ENCODE measurements at regions not wholly inside any gene's neighbourhood (a gene's known extent, or its start where the extent isn't known, plus 50 kb on each side); places are given as distances from the start of the nearest gene placed in this dataset.

DNA sequence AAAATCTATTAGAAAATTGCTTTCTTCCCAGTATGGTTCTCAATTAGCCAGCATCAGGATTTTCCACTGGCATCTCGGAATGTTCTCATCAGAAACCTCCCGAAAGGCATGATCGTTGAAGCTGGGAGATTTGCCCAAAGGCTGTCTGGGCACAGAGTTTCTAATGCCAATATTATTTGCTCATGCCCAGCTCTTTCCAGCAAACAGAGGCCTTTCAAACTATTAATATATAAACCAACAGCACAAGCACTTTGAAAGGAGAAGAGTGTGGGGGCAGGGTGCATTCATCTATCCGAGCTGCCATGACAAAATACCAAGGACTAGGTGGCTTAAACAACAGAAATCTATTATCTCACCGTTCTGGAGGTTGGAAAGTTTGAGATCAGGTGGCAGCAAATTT, 88.3 kb upstream of the MSX1 start:
- TF ChIP-seq POLR2A (IDR thresholded peaks at IDR 0.05) = no peak
- TF ChIP-seq, protein P1, sequence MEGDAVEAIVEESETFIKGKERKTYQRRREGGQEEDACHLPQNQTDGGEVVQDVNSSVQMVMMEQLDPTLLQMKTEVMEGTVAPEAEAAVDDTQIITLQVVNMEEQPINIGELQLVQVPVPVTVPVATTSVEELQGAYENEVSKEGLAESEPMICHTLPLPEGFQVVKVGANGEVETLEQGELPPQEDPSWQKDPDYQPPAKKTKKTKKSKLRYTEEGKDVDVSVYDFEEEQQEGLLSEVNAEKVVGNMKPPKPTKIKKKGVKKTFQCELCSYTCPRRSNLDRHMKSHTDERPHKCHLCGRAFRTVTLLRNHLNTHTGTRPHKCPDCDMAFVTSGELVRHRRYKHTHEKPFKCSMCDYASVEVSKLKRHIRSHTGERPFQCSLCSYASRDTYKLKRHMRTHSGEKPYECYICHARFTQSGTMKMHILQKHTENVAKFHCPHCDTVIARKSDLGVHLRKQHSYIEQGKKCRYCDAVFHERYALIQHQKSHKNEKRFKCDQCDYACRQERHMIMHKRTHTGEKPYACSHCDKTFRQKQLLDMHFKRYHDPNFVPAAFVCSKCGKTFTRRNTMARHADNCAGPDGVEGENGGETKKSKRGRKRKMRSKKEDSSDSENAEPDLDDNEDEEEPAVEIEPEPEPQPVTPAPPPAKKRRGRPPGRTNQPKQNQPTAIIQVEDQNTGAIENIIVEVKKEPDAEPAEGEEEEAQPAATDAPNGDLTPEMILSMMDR (IDR thresholded peaks at IDR 0.05) = no peak

All from esophagus squamous epithelium (tissue), 4 donors.